IMR-90 (cell line): ENCODE measurements at regions not wholly inside any gene's neighbourhood (a gene's known extent, or its start where the extent isn't known, plus 50 kb on each side); places are given as distances from the start of the nearest gene placed in this dataset.

Source experiments
- ATAC-seq: fragments of 200-7000 bp; cut with Tn5 transposase; 2 replicates; pipeline ENCODE4 v1.9.1; 2020; ENCODE audit warnings: low read depth, mild to moderate bottlenecking, moderate library complexity
- BruUV-seq: library from RNA; stranded (reverse); fragments of 400-500 nt; replicated peaks from 2 replicates; lab custom pipeline; 2021; lab: Mats Ljungman, UMichigan
- CTCF ChIA-PET: fragments of 300-600 bp; formaldehyde crosslinking; extraction: SDS; loops from one replicate; lab custom pipeline; 2021; ENCODE audit warnings: antibody characterized with exemption; lab: Yijun Ruan, JAX
- POLR2A ChIA-PET: fragments of 300-600 bp; sonication (Branson Sonifier 250); formaldehyde crosslinking; loops from one replicate; lab custom pipeline; 2022; ENCODE audit warnings: antibody characterized with exemption; ENCODE audit not compliant: unreplicated experiment; lab: Charles Lee
- DNase-seq: peaks from one replicate; pipeline ENCODE4 v3.0.0; 2013
- H2AFZ ChIP-seq: replicated peaks from 2 replicates; pipeline ENCODE3; 2013; ENCODE audit warnings: low read length, mild to moderate bottlenecking; ENCODE audit not compliant: poor library complexity
- H2AK5ac ChIP-seq: 2 replicates; pipeline ENCODE4 v1.6.1; 2013; ENCODE audit warnings: low read depth, low read length, inconsistent platforms
- H2AK9ac ChIP-seq: replicated peaks from 2 replicates; pipeline ENCODE3; 2013; ENCODE audit warnings: mild to moderate bottlenecking, low read depth, low read length, moderate library complexity; ENCODE audit not compliant: poor library complexity
- H2BK120ac ChIP-seq: 2 replicates; pipeline ENCODE4 v1.6.1; 2013; ENCODE audit warnings: low read depth, low read length, inconsistent platforms
- H2BK15ac ChIP-seq: 3 replicates; pipeline ENCODE4 v1.6.1; 2013; ENCODE audit warnings: low read depth, low read length, inconsistent platforms
- H2BK20ac ChIP-seq: 2 replicates; pipeline ENCODE4 v1.6.1; 2013; ENCODE audit warnings: low read depth, mild to moderate bottlenecking, inconsistent platforms, low read length, moderate library complexity
- H2BK5ac ChIP-seq: 2 replicates; pipeline ENCODE4 v1.6.1; 2013; ENCODE audit warnings: mild to moderate bottlenecking, low read depth, low read length, inconsistent platforms; ENCODE audit not compliant: poor library complexity, severe bottlenecking
- H3K14ac ChIP-seq: replicated peaks from 2 replicates; pipeline ENCODE4 v1.6.1; 2013; ENCODE audit warnings: low read depth, low read length, inconsistent platforms
- H3K18ac ChIP-seq: 2 replicates; pipeline ENCODE4 v1.6.1; 2013; ENCODE audit warnings: low read depth, low read length, control low read depth
- H3K23ac ChIP-seq: 2 replicates; pipeline ENCODE4 v1.6.1; 2013; ENCODE audit warnings: low read depth, low read length, inconsistent platforms
- H3K27ac ChIP-seq: 2 replicates; pipeline ENCODE4 v1.5.1; 2013; ENCODE audit warnings: mild to moderate bottlenecking, control low read depth, low read length; ENCODE audit not compliant: insufficient read depth
- H3K27me3 ChIP-seq: 2 replicates; pipeline ENCODE4 v1.6.1; 2013; ENCODE audit warnings: low read length; ENCODE audit not compliant: control insufficient read depth, insufficient read depth
- H3K36me3 ChIP-seq: 2 replicates; pipeline ENCODE4 v1.6.1; 2013; ENCODE audit warnings: low read length, mixed read lengths; ENCODE audit not compliant: control insufficient read depth, insufficient read depth
- H3K4ac ChIP-seq: 2 replicates; pipeline ENCODE4 v1.6.1; 2013; ENCODE audit warnings: low read depth, low read length, inconsistent platforms
- H3K4me1 ChIP-seq: 2 replicates; pipeline ENCODE4 v1.6.1; 2013; ENCODE audit warnings: low read length, mixed read lengths; ENCODE audit not compliant: control insufficient read depth, insufficient read depth
- H3K4me2 ChIP-seq: 2 replicates; pipeline ENCODE4 v1.6.1; 2013; ENCODE audit warnings: low read depth, mild to moderate bottlenecking, control low read depth, low read length, moderate library complexity
- H3K4me3 ChIP-seq: 2 replicates; pipeline ENCODE4 v1.5.1; 2013; ENCODE audit warnings: low read depth, mild to moderate bottlenecking, control low read depth, low read length, moderate library complexity; ENCODE audit not compliant: insufficient read depth
- H3K56ac ChIP-seq: 2 replicates; pipeline ENCODE4 v1.6.1; 2013; ENCODE audit warnings: low read length, inconsistent platforms; ENCODE audit not compliant: insufficient read depth; ENCODE audit errors: extremely low read depth
- H3K79me1 ChIP-seq, 2 experiments: 2 replicates each; pipeline ENCODE4 v1.6.1; 2013; ENCODE audit warnings: low read length in 2 of 2, inconsistent platforms in 1 of 2, low read depth in 1 of 2
- H3K9ac ChIP-seq: 2 replicates; pipeline ENCODE4 v1.6.1; 2013; ENCODE audit warnings: low read depth, low read length, control low read depth
- H3K9me1 ChIP-seq: 2 replicates; pipeline ENCODE4 v1.6.1; 2013; ENCODE audit warnings: low read length, inconsistent platforms; ENCODE audit not compliant: insufficient read depth
- H3K9me3 ChIP-seq: 2 replicates; pipeline ENCODE4 v1.6.1; 2013; ENCODE audit warnings: low read length; ENCODE audit not compliant: control insufficient read depth, insufficient read depth
- H4K20me1 ChIP-seq: 2 replicates; pipeline ENCODE4 v1.6.1; 2013; ENCODE audit warnings: low read length, inconsistent platforms; ENCODE audit not compliant: insufficient read depth
- H4K5ac ChIP-seq: 2 replicates; pipeline ENCODE4 v1.6.1; 2013; ENCODE audit warnings: mild to moderate bottlenecking, low read depth, low read length, control low read depth
- H4K8ac ChIP-seq, 2 experiments: 2 replicates each; pipeline ENCODE4 v1.6.1; 2013; ENCODE audit warnings: low read depth in 2 of 2, low read length in 2 of 2, control low read depth in 1 of 2, inconsistent platforms in 1 of 2
- H4K91ac ChIP-seq: 2 replicates; pipeline ENCODE4 v1.6.1; 2013; ENCODE audit warnings: low read depth, low read length, inconsistent platforms; ENCODE audit not compliant: insufficient read depth
- BHLHE40 ChIP-seq: fragments of 150-350 bp; IDR thresholded peaks from 2 replicates; pipeline ENCODE4 v1.6.1; 2016; ENCODE audit warnings: mild to moderate bottlenecking, low read depth, low read length
- CEBPB ChIP-seq: IDR thresholded peaks from 2 replicates; pipeline ENCODE4 v1.6.1; 2012; ENCODE audit warnings: low read depth, low read length, improper control_type of control experiment
- CHD1 ChIP-seq: IDR thresholded peaks from 2 replicates; pipeline ENCODE4 v1.6.1; 2012; ENCODE audit warnings: low read depth, low read length, improper control_type of control experiment
- CTCF ChIP-seq: conservative IDR thresholded peaks from 2 replicates; pipeline ENCODE4 v1.5.1; 2012; ENCODE audit warnings: mild to moderate bottlenecking, low read depth, low read length, improper control_type of control experiment
- ELK1 ChIP-seq: fragments of 150-350 bp; IDR thresholded peaks from 2 replicates; pipeline ENCODE4 v1.6.1; 2016; ENCODE audit warnings: low read depth, mild to moderate bottlenecking, low read length, moderate library complexity, borderline replicate concordance
- FOS ChIP-seq: fragments of 150-350 bp; IDR thresholded peaks from 2 replicates; pipeline ENCODE4 v1.6.1; 2016; ENCODE audit warnings: low read depth, low read length
- MAFK ChIP-seq: IDR thresholded peaks from 2 replicates; pipeline ENCODE4 v1.6.1; 2012; ENCODE audit warnings: low read depth, low read length, improper control_type of control experiment
- MAZ ChIP-seq: IDR thresholded peaks from 2 replicates; pipeline ENCODE4 v1.6.1; 2012; ENCODE audit warnings: low read depth, mild to moderate bottlenecking, low read length, improper control_type of control experiment, moderate library complexity, borderline replicate concordance
- MXI1 ChIP-seq: IDR thresholded peaks from 2 replicates; pipeline ENCODE4 v1.6.1; 2012; ENCODE audit warnings: low read depth, mild to moderate bottlenecking, low read length, moderate library complexity, borderline replicate concordance
- NFE2L2 ChIP-seq: fragments of 150-350 bp; IDR thresholded peaks from 2 replicates; pipeline ENCODE4 v1.6.1; 2016; ENCODE audit warnings: low read depth, mild to moderate bottlenecking, low read length
- POLR2A ChIP-seq: IDR thresholded peaks from 2 replicates; pipeline ENCODE4 v1.6.1; 2012; ENCODE audit warnings: mild to moderate bottlenecking, low read depth, low read length
- RAD21 ChIP-seq: IDR thresholded peaks from 2 replicates; pipeline ENCODE4 v1.6.1; 2012; ENCODE audit warnings: low read length, improper control_type of control experiment
- RCOR1 ChIP-seq: IDR thresholded peaks from 2 replicates; pipeline ENCODE4 v1.6.1; 2012; ENCODE audit warnings: mild to moderate bottlenecking, low read length, improper control_type of control experiment; ENCODE audit not compliant: insufficient replicate concordance
- RFX5 ChIP-seq: IDR thresholded peaks from 2 replicates; pipeline ENCODE4 v1.8.0; 2012; ENCODE audit warnings: low read depth, mild to moderate bottlenecking, low read length, moderate library complexity
- SMC3 ChIP-seq: fragments of 150-350 bp; IDR thresholded peaks from 2 replicates; pipeline ENCODE4 v1.6.1; 2016; ENCODE audit warnings: low read depth, mild to moderate bottlenecking, antibody characterized with exemption, low read length, moderate library complexity
- USF2 ChIP-seq: fragments of 150-350 bp; IDR thresholded peaks from 2 replicates; pipeline ENCODE4 v1.6.1; 2017; ENCODE audit warnings: mild to moderate bottlenecking, antibody characterized with exemption, low read length, low read depth
- WGBS, 2 experiments: methylation state at CpG; one replicate each; pipeline versions ENCODE4 v1.1.5 to v1.1.7; 2013; ENCODE audit warnings: missing lambda C conversion rate in 2 of 2; ENCODE audit not compliant: insufficient read length in 1 of 2; ENCODE audit errors: extremely low coverage in 2 of 2; 5-methylcytosine and 5-hydroxymethylcytosine counted together
- dilution Hi-C: fragments of 300-500 bp; cut with HindIII; formaldehyde crosslinking; loops from one replicate; pipeline ENCODE4 v1.14.3; 2018; ENCODE audit warnings: low sequenced_read_pairs; ENCODE audit not compliant: unreplicated experiment
- in situ Hi-C: fragments of 300-500 bp; cut with MboI; formaldehyde crosslinking; loops from 3 replicates; pipeline ENCODE4 v1.14.3; 2019; ENCODE audit warnings: low sequenced_read_pairs, inconsistent platforms, mixed read lengths
- intact Hi-C: fragments of 100-400 bp; cut with micrococcal nuclease; formaldehyde crosslinking; loops from 2 replicates; pipeline ENCODE4 v1.10.0; 2022

GRCh38 chr10:129210876-129211275 is 256.2 kb upstream of the MGMT start:
- intact Hi-C loops: no loop called here
- no peak overlapping the region for H3K9ac ChIP-seq
- H4K5ac ChIP-seq: no peak overlapping the region
- BruUV-seq: no TSS peak
- H3K4me2 ChIP-seq: no peak overlapping the region
- H3K36me3 ChIP-seq: no peaks in the 10 kb centered on the region
- no peaks in the 10 kb centered on the region for H3K79me1 ChIP-seq
- TF ChIP-seq RAD21 (no peak), MAZ (no peak), USF2 (no peak), MXI1 (no peak), CTCF (no peak), RCOR1 (no peak), RFX5 (no peak), ELK1 (no peak), NFE2L2 (no peak), CHD1 (no peak), BHLHE40 (no peak), FOS (no peak), CEBPB (no peak), POLR2A (no peak), SMC3 (no peak), MAFK (no peak)
- ATAC-seq (no peak), DNase-seq (no peak)
- no peak overlapping the region for H4K8ac ChIP-seq
- H2BK5ac ChIP-seq: no peak overlapping the region
- H2AFZ ChIP-seq: no peak overlapping the region
- H3K27me3 ChIP-seq: no peaks in the 10 kb centered on the region
- dilution Hi-C loops: no loop called here
- no peak overlapping the region for H2BK15ac ChIP-seq
- no peak overlapping the region for H3K56ac ChIP-seq
- no peak overlapping the region for H2AK5ac ChIP-seq
- ChIA-PET POLR2A (no interaction called here), CTCF (no interaction called here)
- H3K4me1 ChIP-seq: no peaks in the 10 kb centered on the region
- H3K9me1 ChIP-seq: no peaks in the 10 kb centered on the region
- no CpG with 5 or more reads among the region's 5 CpGs for WGBS, 2 experiments
- no peak overlapping the region for H3K14ac ChIP-seq
- H4K91ac ChIP-seq: no peak overlapping the region
- in situ Hi-C loops: no loop called here
- H3K4ac ChIP-seq: no peak overlapping the region
- H2AK9ac ChIP-seq: no peak overlapping the region
- H4K20me1 ChIP-seq: no peaks in the 10 kb centered on the region
- H3K4me3 ChIP-seq: no peak overlapping the region
- no peak overlapping the region for H2BK20ac ChIP-seq
- H3K9me3 ChIP-seq: peaks cover 10% of the 10 kb centered on the region
- H3K23ac ChIP-seq: no peak overlapping the region
- no peak overlapping the region for H2BK120ac ChIP-seq
- H3K27ac ChIP-seq: no peak overlapping the region
- H3K18ac ChIP-seq: no peak overlapping the region
